Fibroblast of skin of right quadriceps (primary cell): ENCODE measurements at regions not wholly inside any gene's neighbourhood (a gene's known extent, or its start where the extent isn't known, plus 50 kb on each side); places are given as distances from the start of the nearest gene placed in this dataset.

Source experiments
- DNase-seq: peaks from one replicate; pipeline ENCODE4 v3.0.0-alpha.2; 2013

GRCh38 chr2:138180692-138181386, 216.6 kb downstream of the HNMT start:
- DNase-seq = no peak

GRCh38 chr2:138182250-138182936, 218.1 kb downstream of the HNMT start:
- DNase-seq = no peak

- DNase-seq = peak; percentile 4
These were observed 218.7 kb downstream of the HNMT start for GRCh38 chr2:138182937-138183312.

GRCh38 chr2:138183705-138184104, 219.4 kb downstream of the HNMT start:
- no peak for DNase-seq

GRCh38 chr2:138184428-138184827, 220.2 kb downstream of the HNMT start:
- DNase-seq = no peak

GRCh38 chr2:138185827-138186226, 221.6 kb downstream of the HNMT start:
- DNase-seq = no peak

GRCh38 chr2:138187221-138187620, 222.9 kb downstream of the HNMT start:
- no peak for DNase-seq

- no peak for DNase-seq
These were observed 226.7 kb downstream of the HNMT start for GRCh38 chr2:138190999-138191398.

GRCh38 chr2:138193416-138194213, 229.3 kb downstream of the HNMT start:
- DNase-seq = no peak

GRCh38 chr2:138201286-138201685, 237.0 kb downstream of the HNMT start:
- DNase-seq = peak; percentile 13

GRCh38 chr2:138202762-138203161, 238.5 kb downstream of the HNMT start:
- DNase-seq = no peak

- DNase-seq = no peak
These were observed 241.0 kb downstream of the HNMT start for GRCh38 chr2:138205281-138205680.

- no peak for DNase-seq
These were observed 243.0 kb downstream of the HNMT start for GRCh38 chr2:138207074-138207930.

GRCh38 chr2:138209009-138209408, 244.7 kb downstream of the HNMT start:
- peak; percentile 1 for DNase-seq

GRCh38 chr2:138210487-138210886, 246.2 kb downstream of the HNMT start:
- DNase-seq = no peak

- DNase-seq = no peak
These were observed 248.2 kb downstream of the HNMT start for GRCh38 chr2:138212434-138212833.

GRCh38 chr2:138213084-138213483, 248.8 kb downstream of the HNMT start:
- DNase-seq = no peak

- no peak for DNase-seq
These were observed 249.4 kb downstream of the HNMT start for GRCh38 chr2:138213624-138214023.

GRCh38 chr2:138215958-138216357, 251.7 kb downstream of the HNMT start:
- no peak for DNase-seq

- DNase-seq = no peak
These were observed 253.7 kb downstream of the HNMT start for GRCh38 chr2:138217975-138218374.

- no peak for DNase-seq
These were observed 254.1 kb downstream of the HNMT start for GRCh38 chr2:138218397-138218796.

- DNase-seq = no peak
These were observed 255.7 kb downstream of the HNMT start for GRCh38 chr2:138219961-138220360.

GRCh38 chr2:138221358-138221757, 257.1 kb downstream of the HNMT start:
- DNase-seq = no peak
